Right renal pelvis (tissue), 4 donors: ENCODE measurements at regions not wholly inside any gene's neighbourhood (a gene's known extent, or its start where the extent isn't known, plus 50 kb on each side); places are given as distances from the start of the nearest gene placed in this dataset.

Experiments
- DNase-seq, 4 donors: peaks; one replicate each; pipeline ENCODE4 v3.0.0-alpha.2; 2013; ENCODE audit warnings: low read depth in 4 of 4, low spot score in 3 of 4, missing footprints in 1 of 4

GRCh38 chr3:53965291-53965690, 73.6 kb upstream of the SELENOK start:
- DNase-seq: no peak

- DNase-seq: no peak
Measured at GRCh38 chr3:53957831-53958230, 66.2 kb upstream of the SELENOK start.

- no peak for DNase-seq
Measured at GRCh38 chr3:53956586-53956985, 64.9 kb upstream of the SELENOK start.

- no peak for DNase-seq
Measured at GRCh38 chr3:53949541-53949940, 57.9 kb upstream of the SELENOK start.

DNA sequence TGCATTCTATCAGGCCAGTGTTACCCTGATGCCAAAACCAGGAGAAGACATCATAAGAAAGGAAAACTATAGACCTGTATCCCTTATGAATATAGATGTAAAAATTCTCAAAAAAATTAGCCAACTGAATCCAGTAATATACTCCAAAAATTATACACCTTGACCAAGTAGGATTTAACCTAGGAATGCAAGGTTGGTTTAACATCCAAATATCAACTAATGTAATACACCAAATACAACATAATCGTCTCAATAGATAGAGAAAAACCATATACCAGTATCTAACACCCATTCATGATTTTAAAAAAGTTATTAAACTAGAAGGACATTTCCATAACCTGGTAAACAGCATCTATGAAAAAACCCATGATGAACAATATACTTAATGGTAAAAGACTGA, 56.5 kb upstream of the SELENOK start:
- no peak for DNase-seq

- no peak for DNase-seq
Measured at GRCh38 chr3:53944028-53944427, 52.4 kb upstream of the SELENOK start.

DNA sequence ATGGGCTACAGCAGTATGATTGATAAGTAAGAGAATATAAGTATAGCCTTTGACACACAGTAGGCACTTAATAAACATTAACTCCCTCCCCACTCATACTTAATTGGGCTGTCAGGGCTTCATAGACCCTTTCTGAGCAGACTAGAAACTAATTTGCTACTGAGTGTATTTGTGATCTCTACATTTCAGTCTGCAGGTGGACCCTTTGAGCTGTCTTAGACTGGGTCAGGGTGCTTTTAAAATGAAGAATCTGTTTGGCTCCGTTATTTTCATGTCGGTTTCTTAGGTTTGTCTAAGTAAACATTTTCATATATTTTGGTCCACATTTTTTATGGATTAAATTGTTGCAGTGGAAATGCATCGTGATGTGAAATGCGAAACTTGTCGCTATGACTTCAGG, 50.3 kb upstream of the SELENOK start:
- no peak for DNase-seq
